HCEC 1CT (cell line): ENCODE measurements at regions not wholly inside any gene's neighbourhood (a gene's known extent, or its start where the extent isn't known, plus 50 kb on each side); places are given as distances from the start of the nearest gene placed in this dataset.

Experiments
- DNase-seq: peaks from one replicate; pipeline ENCODE4 v3.0.0-alpha.2; 2017

GRCh38 chr3:66165660-66166059 is 55.1 kb upstream of the SLC25A26 start:
- DNase-seq, result no peak

- no peak for DNase-seq
These were observed 56.6 kb upstream of the SLC25A26 start for GRCh38 chr3:66164155-66164554.

GRCh38 chr3:66163222-66163621 is 57.6 kb upstream of the SLC25A26 start:
- no peak for DNase-seq

GRCh38 chr3:66162766-66163165 is 58.0 kb upstream of the SLC25A26 start:
- DNase-seq, result no peak

- DNase-seq, result no peak
These were observed 61.7 kb upstream of the SLC25A26 start for GRCh38 chr3:66158933-66159683.

- DNase-seq, result no peak
These were observed 66.3 kb upstream of the SLC25A26 start for GRCh38 chr3:66154444-66154861.

GRCh38 chr3:66153481-66154443 is 67.0 kb upstream of the SLC25A26 start:
- no peak for DNase-seq

GRCh38 chr3:66152336-66152735 is 68.5 kb upstream of the SLC25A26 start:
- DNase-seq, result no peak

GRCh38 chr3:66150977-66151376 is 69.8 kb upstream of the SLC25A26 start:
- no peak for DNase-seq

GRCh38 chr3:66149269-66149668 is 71.5 kb upstream of the SLC25A26 start:
- no peak for DNase-seq

GRCh38 chr3:66145408-66145733 is 75.4 kb upstream of the SLC25A26 start:
- DNase-seq, result no peak

- DNase-seq, result peak; percentile 46
These were observed 76.0 kb upstream of the SLC25A26 start for GRCh38 chr3:66144568-66145407.

GRCh38 chr3:66142079-66142478 is 78.7 kb upstream of the SLC25A26 start:
- no peak for DNase-seq

- DNase-seq, result no peak
These were observed 79.9 kb upstream of the SLC25A26 start for GRCh38 chr3:66140743-66141372.

GRCh38 chr3:66140106-66140505 is 80.7 kb upstream of the SLC25A26 start:
- peak; percentile 61 for DNase-seq

- no peak for DNase-seq
These were observed 81.4 kb upstream of the SLC25A26 start for GRCh38 chr3:66139415-66139814.

GRCh38 chr3:66138336-66139313 is 82.2 kb upstream of the SLC25A26 start:
- peak; percentile 76 for DNase-seq

GRCh38 chr3:66136597-66136996 is 84.2 kb upstream of the SLC25A26 start:
- no peak for DNase-seq

GRCh38 chr3:66133853-66134445 is 86.9 kb upstream of the SLC25A26 start:
- no peak for DNase-seq

- DNase-seq, result peak; percentile 81
These were observed 87.6 kb upstream of the SLC25A26 start for GRCh38 chr3:66133050-66133757.
